AG10803 (cell line): ENCODE measurements at regions not wholly inside any gene's neighbourhood (a gene's known extent, or its start where the extent isn't known, plus 50 kb on each side); places are given as distances from the start of the nearest gene placed in this dataset.

Experiments used
- DNase-seq: peaks from one replicate; pipeline ENCODE4 v3.0.0; 2010; ENCODE audit warnings: low read depth
- H3K4me3 ChIP-seq: 2 replicates; pipeline ENCODE4 v1.5.1; 2011; ENCODE audit warnings: mild to moderate bottlenecking, low read length, control low read depth
- TF ChIP-seq, protein P1 (sequence below): conservative IDR thresholded peaks from 2 replicates; pipeline ENCODE4 v1.5.1; 2011; ENCODE audit warnings: mild to moderate bottlenecking, low read length, control low read depth, inconsistent platforms

DNA sequence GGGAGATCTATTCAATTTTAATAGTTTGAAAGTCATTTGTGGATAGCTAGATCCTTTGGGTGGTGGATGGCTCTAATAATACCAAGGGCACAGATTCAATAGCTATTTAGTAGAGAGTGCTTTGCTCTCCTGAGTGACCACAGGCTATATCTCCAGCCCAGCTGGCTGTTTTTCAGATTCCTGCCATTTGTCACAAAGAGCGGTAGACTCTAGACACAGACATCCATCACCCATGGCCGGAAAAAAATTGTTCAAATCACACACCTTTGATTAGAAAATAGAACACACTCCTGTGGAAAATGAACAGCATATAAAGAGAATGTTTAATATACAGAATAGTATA, 171.6 kb upstream of the MITF start:
- no peak for DNase-seq
- TF ChIP-seq, protein P1, sequence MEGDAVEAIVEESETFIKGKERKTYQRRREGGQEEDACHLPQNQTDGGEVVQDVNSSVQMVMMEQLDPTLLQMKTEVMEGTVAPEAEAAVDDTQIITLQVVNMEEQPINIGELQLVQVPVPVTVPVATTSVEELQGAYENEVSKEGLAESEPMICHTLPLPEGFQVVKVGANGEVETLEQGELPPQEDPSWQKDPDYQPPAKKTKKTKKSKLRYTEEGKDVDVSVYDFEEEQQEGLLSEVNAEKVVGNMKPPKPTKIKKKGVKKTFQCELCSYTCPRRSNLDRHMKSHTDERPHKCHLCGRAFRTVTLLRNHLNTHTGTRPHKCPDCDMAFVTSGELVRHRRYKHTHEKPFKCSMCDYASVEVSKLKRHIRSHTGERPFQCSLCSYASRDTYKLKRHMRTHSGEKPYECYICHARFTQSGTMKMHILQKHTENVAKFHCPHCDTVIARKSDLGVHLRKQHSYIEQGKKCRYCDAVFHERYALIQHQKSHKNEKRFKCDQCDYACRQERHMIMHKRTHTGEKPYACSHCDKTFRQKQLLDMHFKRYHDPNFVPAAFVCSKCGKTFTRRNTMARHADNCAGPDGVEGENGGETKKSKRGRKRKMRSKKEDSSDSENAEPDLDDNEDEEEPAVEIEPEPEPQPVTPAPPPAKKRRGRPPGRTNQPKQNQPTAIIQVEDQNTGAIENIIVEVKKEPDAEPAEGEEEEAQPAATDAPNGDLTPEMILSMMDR: no peak
- H3K4me3 ChIP-seq: no peak overlapping the region

DNA sequence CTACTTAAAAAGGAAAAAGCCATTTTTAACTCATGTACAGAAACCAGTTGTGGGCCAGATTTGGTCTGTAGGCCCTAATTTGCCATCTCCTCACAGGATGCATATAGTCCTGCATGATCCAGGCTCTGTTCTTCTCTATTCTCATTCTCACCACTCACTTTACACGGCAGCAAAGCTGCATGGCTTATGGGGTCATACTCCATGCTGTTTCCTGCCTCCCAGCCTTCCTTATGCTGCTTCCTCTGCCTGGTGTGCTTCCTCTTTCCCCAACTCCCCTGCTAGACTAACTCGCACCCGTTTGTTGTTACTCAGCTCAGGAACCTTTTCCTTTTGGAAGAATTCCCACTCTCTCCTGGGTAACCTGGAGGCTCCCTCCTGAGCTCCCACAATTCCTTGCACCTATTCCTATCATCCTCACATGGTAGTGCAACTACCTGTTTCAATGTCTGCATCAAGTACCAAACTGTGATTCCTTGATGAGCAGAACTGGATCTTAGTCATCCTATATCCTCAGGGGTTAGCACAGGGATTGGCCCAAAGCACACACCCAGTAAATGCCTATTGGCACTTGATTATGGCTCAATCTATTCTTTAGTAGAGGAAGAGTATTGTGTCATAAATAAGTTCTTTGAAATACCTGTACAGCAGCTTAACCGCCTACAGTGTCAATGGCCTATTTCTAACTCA, 172.1 kb upstream of the MITF start:
- DNase-seq: no peak
- TF ChIP-seq, protein P1: no peak
- no peak overlapping the region for H3K4me3 ChIP-seq

DNA sequence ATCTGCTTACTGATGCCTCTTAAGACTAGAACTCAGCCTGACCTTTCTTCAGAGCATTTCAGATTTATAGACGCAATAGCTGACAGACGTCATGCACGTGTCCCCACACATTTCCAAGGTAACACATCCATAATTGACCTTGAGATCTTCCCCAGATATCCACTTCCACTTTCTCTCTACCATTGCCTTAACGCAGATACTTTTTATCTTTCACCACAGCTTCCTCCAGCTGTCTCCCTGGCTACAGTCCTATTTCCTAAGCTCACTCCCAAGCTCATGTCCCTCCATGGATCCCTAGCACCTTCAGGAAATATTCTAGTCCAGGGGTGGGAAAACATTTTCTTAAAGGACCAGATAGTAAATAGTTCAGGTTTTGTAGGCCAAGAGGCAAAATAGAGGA, 173.0 kb upstream of the MITF start:
- no peak for DNase-seq
- TF ChIP-seq, protein P1: no peak
- H3K4me3 ChIP-seq: no peak overlapping the region

DNA sequence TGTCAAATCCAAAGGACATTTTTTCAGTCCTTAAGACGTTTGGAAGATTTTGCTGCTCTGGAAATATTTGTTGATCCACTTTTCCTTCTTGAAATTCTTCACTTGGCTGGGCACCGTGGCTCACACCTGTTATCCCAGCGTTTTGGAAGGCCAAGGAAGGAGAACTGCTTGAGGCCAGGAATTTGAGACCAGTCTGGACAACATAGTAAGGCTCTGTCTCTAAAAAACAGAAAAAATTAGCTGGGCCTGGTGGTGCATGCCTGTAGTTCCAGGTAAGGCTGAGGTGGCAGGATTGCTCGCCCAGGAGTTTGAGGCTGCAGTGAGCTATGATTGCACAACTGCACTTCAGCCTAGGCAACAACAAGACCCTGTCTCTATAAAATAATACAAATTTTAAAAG, 173.9 kb upstream of the MITF start:
- no peak overlapping the region for H3K4me3 ChIP-seq

DNA sequence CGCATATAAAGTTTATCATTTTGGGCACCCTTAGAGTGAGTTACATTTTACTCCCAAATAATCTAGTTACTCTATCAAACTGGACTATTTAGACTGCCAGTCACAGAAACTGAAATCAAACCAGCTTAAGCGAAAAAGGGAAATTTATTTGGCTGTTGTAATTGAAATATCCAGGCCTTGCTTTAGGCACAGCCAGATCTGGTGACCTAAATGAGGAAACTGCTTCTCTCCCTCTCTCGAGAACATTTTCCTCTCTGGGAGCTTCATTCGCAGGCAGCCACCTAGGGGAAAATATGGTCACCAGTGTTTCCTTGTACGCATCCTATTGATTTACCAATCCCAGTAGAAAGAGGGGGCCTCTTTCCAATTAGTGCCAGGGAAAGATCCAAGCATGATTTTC, 175.3 kb upstream of the MITF start:
- no peak overlapping the region for H3K4me3 ChIP-seq
- TF ChIP-seq, protein P1: no peak
- no peak for DNase-seq

More for the DNA sequence above, 173.9 kb upstream of the MITF start:
- TF ChIP-seq, protein P1: no peak
- DNase-seq: no peak

DNA sequence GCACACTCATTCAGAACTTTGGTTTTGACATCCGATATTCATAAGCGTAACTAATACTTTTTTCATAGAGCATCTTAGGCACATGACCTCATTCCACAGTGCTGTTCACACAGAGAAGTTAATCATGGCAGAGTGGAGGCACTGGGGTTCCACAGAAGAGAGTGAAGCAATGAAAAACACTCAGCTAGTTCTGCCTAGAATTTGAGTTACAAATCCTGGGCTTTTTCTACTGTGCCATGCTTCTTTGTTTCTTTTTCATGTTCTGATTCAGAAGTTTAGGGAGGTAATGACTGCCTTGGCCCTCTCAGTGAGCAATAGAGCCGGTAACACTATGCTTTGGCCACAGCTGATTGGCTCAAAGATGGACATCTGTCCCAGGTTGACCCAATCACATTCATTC, 176.1 kb upstream of the MITF start:
- no peak overlapping the region for H3K4me3 ChIP-seq
- TF ChIP-seq, protein P1: no peak
- no peak for DNase-seq

DNA sequence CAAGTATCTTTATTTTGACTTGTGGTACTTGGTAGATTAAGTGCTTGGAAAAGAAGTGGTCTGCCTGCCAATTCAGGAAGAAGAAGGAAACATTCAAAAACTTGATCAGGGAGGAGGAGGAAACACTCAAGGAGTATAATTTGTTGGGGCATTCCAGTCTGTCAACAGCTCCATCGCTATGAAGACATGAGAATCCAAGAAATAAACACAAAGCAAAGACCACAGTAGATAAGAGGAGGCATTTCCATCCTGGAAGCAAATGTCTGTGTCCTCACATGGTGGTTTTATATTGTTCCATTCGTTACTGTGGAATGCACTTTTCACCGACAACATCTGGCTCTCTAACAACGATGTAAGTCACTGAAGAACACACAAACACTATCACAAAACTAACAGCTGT, 176.1 kb upstream of the FRMD4B start:
- TF ChIP-seq, protein P1: no peak
- no peak overlapping the region for H3K4me3 ChIP-seq
- no peak for DNase-seq
